ENCODE measurements at regions not wholly inside any gene's neighbourhood (a gene's known extent, or its start where the extent isn't known, plus 50 kb on each side); places are given as distances from the start of the nearest gene placed in this dataset.

DNA sequence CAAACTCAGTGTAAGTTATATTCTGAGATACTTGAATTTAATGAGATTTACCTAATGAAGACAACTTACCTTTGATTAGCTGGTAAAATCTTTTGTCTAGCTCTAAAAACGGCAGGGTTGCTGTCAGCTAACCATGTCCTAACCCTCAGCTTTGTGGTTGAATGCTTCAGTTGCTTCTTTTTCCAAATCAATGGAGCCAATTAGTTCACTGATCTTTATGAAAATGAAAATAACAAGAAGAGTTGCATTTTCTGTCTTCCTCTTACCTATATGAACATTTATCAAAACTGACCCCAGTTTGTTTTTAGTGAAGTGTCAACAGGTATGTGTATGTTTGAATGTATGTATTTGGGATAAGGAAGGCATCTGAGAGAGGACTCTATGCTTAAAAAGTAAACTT lies 253.1 kb upstream of the MTPN start:
- DNase-seq = no peak

GRCh38 chr7:136229790-136230189 lies 252.6 kb upstream of the MTPN start:
- no peak for DNase-seq

DNA sequence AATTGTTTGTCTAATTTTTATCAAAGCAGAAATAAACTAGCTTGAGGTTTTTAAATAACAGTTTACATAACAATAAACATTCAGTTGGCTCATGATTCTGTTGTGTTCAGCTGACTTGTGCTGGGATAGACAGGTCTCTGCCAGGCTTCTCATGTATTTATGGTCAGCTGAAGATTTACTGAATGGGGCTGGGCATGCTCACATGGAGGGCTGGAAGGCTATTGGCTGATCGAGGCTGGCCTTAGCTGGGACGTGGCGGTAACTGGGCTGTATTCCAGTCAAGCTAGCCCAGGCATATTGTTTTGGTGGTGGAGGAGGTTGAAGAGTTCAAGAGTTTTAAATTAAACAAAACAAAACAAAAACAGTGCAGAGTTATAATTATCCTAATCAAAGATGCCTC lies 251.0 kb upstream of the MTPN start:
- DNase-seq = no peak

GRCh38 chr7:136214356-136214755 lies 237.2 kb upstream of the MTPN start:
- DNase-seq = no peak

DNA sequence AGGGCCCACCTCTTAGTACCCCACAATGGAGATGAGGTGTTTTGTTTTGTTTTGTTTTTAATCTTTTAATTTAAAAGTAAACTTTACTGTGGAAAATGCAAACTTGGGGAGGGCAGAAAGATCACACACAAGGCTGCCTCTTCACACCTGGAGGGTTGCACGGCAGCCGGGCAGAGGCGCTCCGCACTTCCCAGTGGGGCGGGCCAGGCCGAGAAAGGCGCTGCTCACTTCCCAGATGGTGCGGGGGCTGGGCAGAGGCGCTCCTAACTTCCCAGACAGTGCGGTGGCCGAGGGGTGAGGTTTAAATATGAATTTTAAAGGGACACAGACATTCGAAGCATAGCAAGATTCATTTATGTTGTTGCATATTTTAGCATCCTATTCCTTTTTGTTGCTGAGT lies 235.9 kb upstream of the MTPN start:
- no peak for DNase-seq

DNA sequence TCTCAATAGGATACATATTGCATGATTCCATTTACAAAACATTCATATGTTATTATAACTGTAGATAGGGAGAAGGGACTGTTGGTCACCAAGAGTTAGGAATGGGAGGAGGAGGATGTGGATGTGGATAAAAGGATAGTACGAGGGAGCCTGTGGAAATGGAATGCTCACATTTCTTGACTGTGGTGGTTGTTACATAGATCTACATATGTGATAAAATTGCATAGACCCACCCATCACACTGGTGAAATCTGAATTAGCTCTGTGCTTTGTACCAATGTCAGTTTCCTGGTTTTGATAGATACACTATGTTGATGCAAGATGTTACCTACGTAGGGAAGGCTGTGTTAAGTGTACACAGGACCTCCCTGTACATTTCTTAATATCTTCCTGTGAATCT lies 233.5 kb upstream of the MTPN start:
- DNase-seq = no peak

DNA sequence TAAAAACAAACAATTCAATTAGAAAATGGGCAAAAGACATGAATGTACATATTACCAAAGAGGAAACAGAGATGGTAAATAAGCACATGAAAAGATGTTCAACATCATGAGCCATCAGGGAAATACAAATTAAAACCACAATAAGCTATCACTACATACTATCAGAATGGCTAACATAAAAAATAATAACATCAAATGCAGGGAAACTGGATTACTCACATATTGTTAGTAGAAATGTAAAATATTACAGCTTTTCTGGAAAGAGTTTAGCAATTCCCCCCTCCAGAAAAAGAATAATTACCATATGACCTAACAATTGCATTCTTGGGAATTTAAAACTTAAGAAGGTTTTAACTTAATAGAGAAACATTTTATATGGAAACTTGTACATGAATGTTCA lies 232.9 kb upstream of the MTPN start:
- DNase-seq = no peak

DNA sequence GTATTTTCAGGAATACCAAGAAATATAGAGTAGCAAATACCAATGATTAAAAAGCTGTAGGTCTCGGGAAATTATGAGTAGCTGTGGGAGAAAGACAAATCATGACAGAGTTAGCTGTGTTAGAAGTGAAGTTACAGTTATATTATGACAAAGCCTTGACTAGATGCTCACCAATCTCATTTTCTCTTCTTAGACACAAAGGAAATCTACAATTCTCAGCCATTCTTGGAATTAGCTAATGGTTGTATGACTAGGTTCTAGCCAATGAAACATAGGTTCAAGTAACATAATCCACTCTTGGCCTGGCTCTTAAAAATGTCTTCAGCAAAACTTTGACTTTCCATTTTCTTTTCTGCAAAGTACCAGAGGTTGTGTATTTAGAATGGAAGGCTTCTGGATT lies 228.8 kb upstream of the MTPN start:
- DNase-seq = no peak

GRCh38 chr7:136198168-136198567 lies 221.0 kb upstream of the MTPN start:
- no peak for DNase-seq

DNA sequence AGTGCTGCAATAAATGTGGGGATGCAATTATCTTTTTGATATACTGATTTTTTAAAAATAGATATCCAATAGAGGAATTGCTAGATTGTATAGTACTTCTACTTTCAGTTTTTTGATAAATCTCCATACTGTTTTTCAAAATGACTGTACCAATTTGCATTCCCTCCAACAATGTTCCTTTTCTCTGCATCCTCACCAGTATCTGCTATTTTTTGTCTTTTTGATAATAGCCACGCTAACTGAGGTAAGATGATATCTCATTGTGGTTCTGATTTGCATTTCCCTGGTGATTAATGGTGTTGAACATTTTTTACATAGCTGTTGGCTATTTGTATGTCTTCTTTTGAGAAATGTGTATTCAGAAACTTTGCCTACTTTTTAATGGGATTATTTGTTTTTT lies 217.7 kb upstream of the MTPN start:
- DNase-seq = no peak

DNA sequence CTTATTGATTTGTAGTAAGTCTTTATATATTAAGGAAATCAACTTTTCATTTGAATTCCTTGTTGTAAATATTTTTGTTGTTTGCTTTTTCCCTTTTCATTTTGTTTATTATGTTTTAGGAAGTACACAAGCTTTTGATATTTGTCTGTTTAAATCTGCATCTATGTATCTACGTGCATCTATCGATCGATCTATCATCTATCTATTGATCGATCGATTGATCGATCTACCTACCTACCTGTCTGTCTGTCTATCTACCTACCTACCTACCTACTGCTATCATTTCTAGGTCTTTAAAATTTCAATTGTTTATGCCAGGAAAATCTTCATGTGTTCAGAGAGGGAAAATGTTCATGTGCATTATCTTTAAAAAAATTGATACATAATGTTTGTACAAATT lies 216.8 kb upstream of the MTPN start:
- no peak for DNase-seq

DNA sequence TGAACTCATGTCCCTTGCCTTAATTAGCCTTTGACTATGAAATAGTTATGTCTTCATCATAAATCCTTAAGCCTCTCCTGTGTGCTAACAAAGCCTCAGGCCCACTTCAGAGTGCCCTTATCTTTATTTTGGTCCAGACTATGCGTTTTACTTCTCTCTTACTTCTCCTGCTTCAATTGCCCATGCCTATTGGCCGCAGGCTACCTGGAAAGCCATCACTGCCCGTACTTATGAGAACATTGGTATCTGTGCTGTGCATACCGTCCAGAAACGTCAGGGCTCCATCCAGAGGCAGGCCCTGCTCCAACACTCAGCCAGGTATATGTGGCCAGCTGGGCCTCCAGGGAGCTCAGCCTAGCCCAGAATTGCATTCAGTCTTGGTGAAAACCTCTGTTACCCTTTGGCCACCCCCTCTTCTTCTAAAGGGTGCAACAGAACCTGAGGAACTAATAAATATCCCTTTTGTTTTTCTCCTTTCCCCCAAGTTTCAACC lies 212.4 kb upstream of the MTPN start:
- no peak for DNase-seq

DNA sequence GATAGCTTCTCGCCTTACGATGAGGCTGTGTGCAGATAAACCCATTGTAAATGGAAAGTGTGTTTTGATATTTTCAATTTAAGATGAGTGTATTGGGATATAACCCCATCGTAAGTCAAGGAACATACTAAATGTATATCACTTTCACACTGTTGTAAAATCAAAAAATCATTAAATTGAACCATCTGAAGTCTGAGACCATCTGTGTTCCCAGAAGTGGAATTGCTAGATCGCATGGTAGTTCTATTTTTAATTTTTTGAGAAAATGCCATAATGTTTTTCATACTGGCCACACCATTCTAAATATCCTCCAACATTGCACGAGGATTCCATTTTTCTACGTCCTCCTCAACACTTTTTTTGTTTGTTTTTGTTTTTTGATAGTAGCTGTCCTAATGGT lies 209.1 kb upstream of the MTPN start:
- DNase-seq = no peak

GRCh38 chr7:136184719-136185118 lies 207.6 kb upstream of the MTPN start:
- no peak for DNase-seq

DNA sequence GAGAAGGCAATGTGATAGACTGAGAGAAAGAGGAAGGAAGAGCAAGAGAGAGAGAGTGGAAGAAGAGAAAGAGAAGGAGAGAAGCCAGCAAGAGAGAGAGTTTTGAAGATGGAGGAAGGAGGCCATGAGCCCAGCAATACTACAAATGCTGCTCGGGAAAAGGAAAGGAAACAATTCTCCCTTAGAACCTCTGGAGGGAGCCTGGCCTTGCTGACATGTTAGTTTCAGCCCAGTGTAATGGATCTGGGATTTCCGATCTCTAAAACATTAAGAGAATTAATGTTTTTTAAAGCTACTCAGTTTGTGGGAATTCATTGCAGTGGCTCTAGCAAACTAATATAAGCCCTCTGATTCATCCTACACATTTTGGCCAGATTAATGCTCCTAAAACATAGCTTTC lies 206.8 kb upstream of the MTPN start:
- no peak for DNase-seq

GRCh38 chr7:136180984-136181383 lies 203.8 kb upstream of the MTPN start:
- DNase-seq = no peak

- no peak for DNase-seq
These were observed 202.9 kb upstream of the MTPN start for GRCh38 chr7:136179851-136180721.

- no peak for DNase-seq
These were observed 202.0 kb upstream of the MTPN start for GRCh38 chr7:136179154-136179553.

DNA sequence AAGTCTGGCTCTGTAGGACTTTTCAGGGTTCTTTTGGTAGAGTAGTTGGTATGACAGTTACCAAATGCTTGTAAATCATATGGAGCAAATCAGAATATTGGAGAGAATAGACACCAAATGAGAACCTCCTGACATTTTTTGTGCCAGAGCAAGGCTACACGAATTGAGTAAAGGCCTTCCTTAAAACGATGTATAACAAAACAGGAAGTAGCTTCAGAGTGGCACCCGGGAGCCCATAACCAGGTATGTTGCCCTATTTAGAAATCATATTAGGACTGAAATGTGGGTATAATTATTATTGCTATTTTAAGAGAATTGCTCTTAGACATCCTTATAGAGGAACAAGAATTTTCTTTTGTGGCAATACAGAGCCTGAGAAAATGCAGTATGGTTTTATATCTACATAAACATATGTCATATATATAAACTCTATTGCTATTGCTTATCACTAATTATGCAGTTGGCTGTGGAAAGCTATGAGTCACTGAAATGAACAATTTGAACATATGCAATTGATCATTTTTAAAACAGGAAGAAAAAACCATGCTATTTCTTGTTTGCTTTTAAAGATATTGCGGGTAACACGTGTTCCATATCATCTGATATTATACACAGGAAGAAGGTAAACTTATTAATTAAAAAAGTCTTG lies 197.4 kb upstream of the MTPN start:
- no peak for DNase-seq

DNA sequence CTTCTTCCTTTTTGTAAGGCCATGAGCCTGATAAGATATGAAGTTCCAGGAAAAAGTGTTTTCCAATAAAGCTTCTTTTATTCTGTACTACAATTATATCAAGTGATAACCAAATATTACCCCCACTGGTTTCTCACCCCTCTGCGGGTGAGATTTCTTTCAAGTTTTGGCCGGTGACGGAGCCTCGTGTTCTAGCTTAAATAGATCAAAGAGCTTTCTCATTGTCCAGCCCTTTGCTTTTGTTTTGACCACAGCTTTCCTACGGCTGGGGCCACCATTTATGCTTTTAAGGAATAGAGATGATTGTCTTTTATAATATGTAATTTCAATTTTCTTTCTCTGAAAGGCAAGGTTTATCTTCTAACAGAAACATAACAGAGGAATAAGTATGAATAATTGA lies 196.7 kb upstream of the MTPN start:
- no peak for DNase-seq

DNA sequence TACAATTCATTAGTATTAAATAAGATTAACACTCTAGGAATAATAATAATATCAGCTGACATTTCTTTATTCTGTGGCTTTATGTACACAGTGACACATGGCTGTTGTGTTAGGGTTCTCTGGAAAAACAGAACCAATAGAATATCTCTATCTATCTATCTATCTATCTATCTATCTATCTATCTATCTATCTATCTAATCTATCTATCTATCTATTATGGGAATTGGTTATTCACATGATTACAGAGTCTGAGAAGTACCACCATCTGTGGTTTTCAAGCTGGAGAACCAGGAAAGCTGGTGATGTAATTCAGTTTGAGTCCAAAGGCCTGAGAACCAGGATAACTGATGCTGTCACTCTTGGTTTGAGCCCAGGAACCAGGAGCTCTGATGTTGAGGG lies 194.1 kb upstream of the MTPN start:
- no peak for DNase-seq

DNA sequence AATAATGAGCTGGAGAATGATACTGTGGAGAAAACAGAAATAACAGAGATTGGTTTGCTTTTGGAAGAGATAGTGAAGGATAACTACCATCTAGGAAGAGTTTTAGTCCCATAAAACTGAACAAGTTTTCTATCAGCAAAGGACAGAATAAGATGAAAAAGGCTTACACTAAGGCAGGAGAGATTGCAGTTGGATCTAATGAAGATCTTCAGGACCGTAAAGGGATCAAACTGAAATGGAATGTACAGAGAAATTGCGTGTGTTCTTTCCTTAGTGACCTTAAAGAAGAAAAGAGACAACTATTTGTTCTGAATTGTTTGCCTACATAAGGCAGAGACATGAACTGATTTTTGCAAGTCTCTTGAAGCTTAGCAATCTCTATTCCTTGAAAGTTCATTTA lies 191.7 kb upstream of the MTPN start:
- DNase-seq = no peak

GRCh38 chr7:136167991-136168390 lies 190.8 kb upstream of the MTPN start:
- no peak for DNase-seq

DNA sequence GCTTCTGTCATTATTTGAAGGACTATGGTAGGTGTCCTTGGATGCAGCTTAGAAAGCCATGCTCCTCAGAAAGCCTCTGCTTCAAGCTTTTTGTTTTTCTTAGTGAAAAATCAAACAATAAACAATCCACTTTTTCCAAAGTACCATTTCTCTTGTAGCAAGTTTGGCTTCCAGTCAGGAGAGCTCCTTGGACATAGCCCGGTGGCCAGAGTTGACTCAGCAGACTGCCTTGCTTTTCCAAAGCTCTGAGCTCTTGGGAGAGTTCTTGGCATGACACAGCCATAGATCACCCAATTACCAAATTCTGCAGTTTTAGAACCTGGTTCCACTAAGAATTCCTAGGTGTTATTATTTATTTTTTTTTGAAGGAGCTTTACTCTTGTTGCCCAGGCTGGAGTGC lies 189.4 kb upstream of the MTPN start:
- no peak for DNase-seq

DNA sequence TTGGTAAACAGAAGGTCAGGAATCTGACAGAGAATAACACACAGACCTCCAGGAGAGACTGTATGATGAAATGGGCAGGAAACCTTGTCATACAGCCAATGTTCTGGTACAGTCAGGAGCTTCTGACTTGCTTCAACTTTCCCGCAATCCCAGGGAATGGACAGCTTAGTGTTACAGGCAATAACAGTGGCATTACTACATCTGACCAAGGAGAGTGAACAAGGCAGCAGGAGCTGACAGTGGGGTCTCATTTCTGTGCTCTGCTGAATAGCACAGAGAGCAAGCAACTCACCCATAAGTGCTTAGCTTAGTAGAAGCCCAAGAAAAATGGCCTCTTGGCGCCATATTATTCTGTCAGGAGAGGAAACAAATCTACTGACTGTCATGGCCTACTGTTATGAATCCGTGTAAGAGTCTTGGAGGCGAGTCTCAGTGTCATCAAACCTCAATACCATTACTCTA lies 186.2 kb upstream of the MTPN start:
- no peak for DNase-seq
